Chondrocyte (in vitro differentiated cells): ENCODE measurements at regions not wholly inside any gene's neighbourhood (a gene's known extent, or its start where the extent isn't known, plus 50 kb on each side); places are given as distances from the start of the nearest gene placed in this dataset.

Experiments
- DNase-seq: peaks from one replicate; pipeline ENCODE4 v3.0.0; 2021; ENCODE audit warnings: mixed read lengths, low spot score
- H3K27ac Mint-ChIP-seq: one replicate; pipeline ENCODE4 v1.8.0; 2021; ENCODE audit warnings: mild to moderate bottlenecking, moderate library complexity, mixed read lengths; ENCODE audit not compliant: unreplicated experiment
- H3K27me3 Mint-ChIP-seq: 2 replicates; pipeline ENCODE4 v1.8.0; 2021; ENCODE audit warnings: low read depth, mixed read lengths
- H3K36me3 Mint-ChIP-seq: 2 replicates; pipeline ENCODE4 v1.8.0; 2021; ENCODE audit warnings: low read depth, mixed read lengths
- H3K4me1 Mint-ChIP-seq: 2 replicates; pipeline ENCODE4 v1.8.0; 2021; ENCODE audit warnings: low read depth, mild to moderate bottlenecking, mixed read lengths
- H3K4me3 Mint-ChIP-seq: one replicate; pipeline ENCODE4 v1.8.0; 2021; ENCODE audit warnings: mild to moderate bottlenecking, moderate library complexity, mixed read lengths; ENCODE audit not compliant: unreplicated experiment
- H3K9me3 Mint-ChIP-seq: 2 replicates; pipeline ENCODE4 v1.8.0; 2021; ENCODE audit warnings: low read depth, mixed read lengths
- TF ChIP-seq, protein P1 (sequence below): fragments of 200-600 bp; sonication (generic); IDR thresholded peaks from 2 replicates; pipeline ENCODE4 v1.5.0; 2021; ENCODE audit warnings: antibody characterized with exemption, mild to moderate bottlenecking, moderate library complexity

- Mint-ChIP-seq H3K9me3 (no peaks in the 10 kb centered on the region), H3K36me3 (no peaks in the 10 kb centered on the region), H3K27ac (no peak overlapping the region), H3K4me1 (no peaks in the 10 kb centered on the region), H3K27me3 (no peaks in the 10 kb centered on the region), H3K4me3 (no peak overlapping the region)
- TF ChIP-seq, protein P1, sequence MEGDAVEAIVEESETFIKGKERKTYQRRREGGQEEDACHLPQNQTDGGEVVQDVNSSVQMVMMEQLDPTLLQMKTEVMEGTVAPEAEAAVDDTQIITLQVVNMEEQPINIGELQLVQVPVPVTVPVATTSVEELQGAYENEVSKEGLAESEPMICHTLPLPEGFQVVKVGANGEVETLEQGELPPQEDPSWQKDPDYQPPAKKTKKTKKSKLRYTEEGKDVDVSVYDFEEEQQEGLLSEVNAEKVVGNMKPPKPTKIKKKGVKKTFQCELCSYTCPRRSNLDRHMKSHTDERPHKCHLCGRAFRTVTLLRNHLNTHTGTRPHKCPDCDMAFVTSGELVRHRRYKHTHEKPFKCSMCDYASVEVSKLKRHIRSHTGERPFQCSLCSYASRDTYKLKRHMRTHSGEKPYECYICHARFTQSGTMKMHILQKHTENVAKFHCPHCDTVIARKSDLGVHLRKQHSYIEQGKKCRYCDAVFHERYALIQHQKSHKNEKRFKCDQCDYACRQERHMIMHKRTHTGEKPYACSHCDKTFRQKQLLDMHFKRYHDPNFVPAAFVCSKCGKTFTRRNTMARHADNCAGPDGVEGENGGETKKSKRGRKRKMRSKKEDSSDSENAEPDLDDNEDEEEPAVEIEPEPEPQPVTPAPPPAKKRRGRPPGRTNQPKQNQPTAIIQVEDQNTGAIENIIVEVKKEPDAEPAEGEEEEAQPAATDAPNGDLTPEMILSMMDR, result no peak
- DNase-seq, result no peak
Observed at GRCh38 chr7:119782286-119782685, 490.7 kb upstream of the KCND2 start.

- no peak for DNase-seq
- no peak overlapping the region for H3K27ac Mint-ChIP-seq
Observed at GRCh38 chr7:119783799-119784198, 489.2 kb upstream of the KCND2 start.

DNA sequence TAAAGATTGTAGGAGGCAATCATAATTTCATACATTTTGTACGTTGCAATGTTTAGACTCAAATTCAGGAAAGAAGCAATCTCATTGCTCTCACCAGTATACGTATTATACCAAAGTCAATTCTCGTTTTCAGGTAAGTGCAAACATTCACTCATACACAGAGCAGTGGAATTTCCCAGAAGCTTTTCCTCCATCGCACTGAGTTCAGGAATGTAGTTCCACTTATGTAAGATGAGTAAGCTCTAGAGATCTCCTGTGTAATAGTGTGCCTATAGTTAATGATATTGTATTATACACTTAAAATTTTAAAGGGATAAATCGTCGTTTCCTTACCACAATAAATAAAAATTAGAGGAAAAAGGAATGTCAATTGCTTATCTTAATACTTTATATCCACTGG, 470.8 kb upstream of the KCND2 start:
- TF ChIP-seq, protein P1, result no peak
- H3K27me3 Mint-ChIP-seq, result no peaks in the 10 kb centered on the region
- no peaks in the 10 kb centered on the region for H3K36me3 Mint-ChIP-seq
- no peak for DNase-seq
- H3K27ac Mint-ChIP-seq, result no peak overlapping the region
- H3K9me3 Mint-ChIP-seq, result no peaks in the 10 kb centered on the region
- H3K4me1 Mint-ChIP-seq, result no peaks in the 10 kb centered on the region
- no peak overlapping the region for H3K4me3 Mint-ChIP-seq

More at GRCh38 chr7:119783799-119784198, 489.2 kb upstream of the KCND2 start:
- no peaks in the 10 kb centered on the region for H3K36me3 Mint-ChIP-seq
- no peak overlapping the region for H3K4me3 Mint-ChIP-seq
- H3K9me3 Mint-ChIP-seq, result no peaks in the 10 kb centered on the region
- H3K27me3 Mint-ChIP-seq, result no peaks in the 10 kb centered on the region
- TF ChIP-seq, protein P1, result no peak
- no peaks in the 10 kb centered on the region for H3K4me1 Mint-ChIP-seq

DNA sequence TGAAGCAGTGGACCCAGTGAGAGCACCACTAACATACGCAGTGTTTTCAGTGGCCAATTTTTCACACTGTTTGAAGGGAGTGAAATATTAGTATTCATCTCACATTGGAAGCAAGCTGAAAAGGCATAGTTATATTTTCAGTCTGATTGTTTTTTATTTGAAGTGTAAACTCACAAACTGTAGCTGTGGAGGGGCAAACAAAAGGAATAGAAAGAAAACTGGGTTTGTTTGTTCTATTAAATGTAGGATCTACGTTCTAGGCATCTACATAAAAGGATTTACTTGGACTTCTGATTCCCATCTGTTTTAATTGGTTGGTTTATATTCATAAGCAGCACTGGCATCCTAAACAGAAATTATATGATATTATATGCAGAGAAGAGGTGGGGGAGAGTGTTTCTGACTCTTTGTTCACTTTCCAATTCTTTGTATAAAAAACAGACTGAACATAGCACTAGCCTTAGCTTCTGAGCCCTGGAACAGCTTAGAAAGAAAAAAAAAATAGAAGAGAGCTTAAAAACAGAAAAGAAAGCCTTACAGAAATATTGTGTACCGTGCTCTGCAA, 447.8 kb upstream of the KCND2 start:
- TF ChIP-seq, protein P1, result no peak
- no peak for DNase-seq
- Mint-ChIP-seq H3K9me3 (peaks cover 9% of the 10 kb centered on the region), H3K27ac (no peak overlapping the region), H3K36me3 (peaks cover 2% of the 10 kb centered on the region), H3K27me3 (no peaks in the 10 kb centered on the region), H3K4me3 (no peak overlapping the region), H3K4me1 (no peaks in the 10 kb centered on the region)

- no peaks in the 10 kb centered on the region for H3K36me3 Mint-ChIP-seq
- DNase-seq, result no peak
- H3K4me3 Mint-ChIP-seq, result no peak overlapping the region
- no peaks in the 10 kb centered on the region for H3K4me1 Mint-ChIP-seq
- TF ChIP-seq, protein P1, result no peak
- H3K9me3 Mint-ChIP-seq, result peaks cover 5% of the 10 kb centered on the region
- no peak overlapping the region for H3K27ac Mint-ChIP-seq
- H3K27me3 Mint-ChIP-seq, result peaks cover 3% of the 10 kb centered on the region
Observed at GRCh38 chr7:119826547-119826946, 446.4 kb upstream of the KCND2 start.
